ENCODE measurements at regions not wholly inside any gene's neighbourhood (a gene's known extent, or its start where the extent isn't known, plus 50 kb on each side); places are given as distances from the start of the nearest gene placed in this dataset.

GRCh38 chr11:122030286-122030685 lies 85.7 kb downstream of the BLID start:
- no peaks in the 10 kb centered on the region for H3K9me2 ChIP-seq
- H3K27me3 ChIP-seq (ENCODE audit: insufficient read depth): no peaks in the 10 kb centered on the region
- TF ChIP-seq PBX3 (IDR thresholded peaks at IDR 0.05) (no peak), TAF1 (IDR thresholded peaks at IDR 0.05; ENCODE audit: borderline replicate concordance, low read depth, low read length) (no peak), RCOR1 (IDR thresholded peaks at IDR 0.05; ENCODE audit: low read length) (no peak), TCF12 (IDR thresholded peaks at IDR 0.05) (no peak), EZH2phosphoT487 (IDR thresholded peaks at IDR 0.05; ENCODE audit: borderline replicate concordance, low read depth) (no peak), REST (IDR thresholded peaks at IDR 0.05; ENCODE audit: low read depth, low read length) (no peak), RAD21 (IDR thresholded peaks at IDR 0.05; ENCODE audit: low read length) (no peak), TEAD4 (IDR thresholded peaks at IDR 0.05; ENCODE audit: borderline replicate concordance, insufficient read depth) (no peak)
- H2AFZ ChIP-seq (ENCODE audit: low read depth): no peak overlapping the region
- H4K20me1 ChIP-seq (ENCODE audit: insufficient read depth): no peaks in the 10 kb centered on the region
- no peak overlapping the region for H3K9ac ChIP-seq
- H3K36me3 ChIP-seq (replicated peaks in 1 of 2; ENCODE audit: control insufficient read depth in 1 of 2, insufficient read depth in 2 of 2, low read length in 1 of 2): peaks cover 0 to 7% of the 10 kb centered on the region in 2 experiments
- H3F3A ChIP-seq (replicated peaks; ENCODE audit: insufficient read depth): no peaks in the 10 kb centered on the region
- no peaks in the 10 kb centered on the region for H3K9me3 ChIP-seq
- ChIA-PET CTCF (no interaction called here), POLR2A (no interaction called here)
- 88% methylated on average over 3 of the region's 3 CpGs for WGBS (ENCODE audit: low lambda C conversion rate)
- peaks cover 1 to 5% of the 10 kb centered on the region in 2 experiments; a peak in 3 of 4 replicates for H3K4me1 ChIP-seq (ENCODE audit: control insufficient read depth in 1 of 2, insufficient read depth in 2 of 2, low read depth in 1 of 2, low read length in 1 of 2)
- no peaks in the 10 kb centered on the region for H3K79me2 ChIP-seq (ENCODE audit: insufficient read depth)
- H3K4me2 ChIP-seq: no peak overlapping the region
- no peak for DNase-seq
- no peak overlapping the region for H3K27ac ChIP-seq (ENCODE audit: low read depth in 2 of 2, low read length in 1 of 2)
- H3K4me3 ChIP-seq (ENCODE audit: low read depth in 2 of 2, low read length in 1 of 2): no peak overlapping the region

GRCh38 chr11:122028545-122028944 lies 87.5 kb downstream of the BLID start:
- Histone ChIP-seq H2AFZ (ENCODE audit: low read depth) (no peak overlapping the region), H3K9me3 (no peaks in the 10 kb centered on the region), H3K36me3 (replicated peaks in 1 of 2; ENCODE audit: control insufficient read depth in 1 of 2, insufficient read depth in 2 of 2, low read length in 1 of 2) (peaks cover 0 to 7% of the 10 kb centered on the region in 2 experiments), H3K9me2 (no peaks in the 10 kb centered on the region), H3K4me2 (no peak overlapping the region), H3K9ac (no peak overlapping the region), H3K4me3 (ENCODE audit: low read depth in 2 of 2, low read length in 1 of 2) (no peak overlapping the region), H3F3A (replicated peaks; ENCODE audit: insufficient read depth) (no peaks in the 10 kb centered on the region), H4K20me1 (ENCODE audit: insufficient read depth) (no peaks in the 10 kb centered on the region), H3K4me1 (ENCODE audit: control insufficient read depth in 1 of 2, insufficient read depth in 2 of 2, low read depth in 1 of 2, low read length in 1 of 2) (no peaks in the 10 kb centered on the region; a peak in 2 of 4 replicates), H3K27me3 (ENCODE audit: insufficient read depth) (no peaks in the 10 kb centered on the region), H3K79me2 (ENCODE audit: insufficient read depth) (no peaks in the 10 kb centered on the region), H3K27ac (ENCODE audit: low read depth in 2 of 2, low read length in 1 of 2) (no peak overlapping the region)
- WGBS (ENCODE audit: low lambda C conversion rate): 84% methylated on average over 4 of the region's 4 CpGs
- no peak for DNase-seq
- POLR2A ChIA-PET: no interaction called here
- CTCF ChIA-PET: interaction anchor here (0.6 kb wide), 1 partner anchor 153 kb away, joined by 3 read pairs; no protein-coding TSS in a partner anchor
- TF ChIP-seq RFX5 (IDR thresholded peaks at IDR 0.05; ENCODE audit: low read length) (no peak), PBX3 (IDR thresholded peaks at IDR 0.05) (no peak), NFIC (IDR thresholded peaks at IDR 0.05; ENCODE audit: borderline replicate concordance) (no peak), SIN3A (IDR thresholded peaks at IDR 0.05; ENCODE audit: borderline replicate concordance, low read depth, low read length) (no peak), POLR2AphosphoS5 (IDR thresholded peaks at IDR 0.05; ENCODE audit: low read depth, low read length) (no peak), TAF1 (IDR thresholded peaks at IDR 0.05; ENCODE audit: borderline replicate concordance, low read depth, low read length) (no peak), IRF3 (IDR thresholded peaks at IDR 0.05; ENCODE audit: low read depth, low read length) (no peak), CHD2 (IDR thresholded peaks at IDR 0.05; ENCODE audit: low read length, partially characterized antibody) (no peak), SMC3 (IDR thresholded peaks at IDR 0.05; ENCODE audit: low read depth, low read length) (no peak), MEF2A (IDR thresholded peaks at IDR 0.05; ENCODE audit: borderline replicate concordance, low read depth) (no peak), USF2 (IDR thresholded peaks at IDR 0.05; ENCODE audit: borderline replicate concordance, low read depth, low read length) (no peak), RXRA (IDR thresholded peaks at IDR 0.05; ENCODE audit: borderline replicate concordance, low read depth) (no peak), EZH2phosphoT487 (IDR thresholded peaks at IDR 0.05; ENCODE audit: borderline replicate concordance, low read depth) (no peak), YY1 (IDR thresholded peaks at IDR 0.05; ENCODE audit: low read depth) (no peak)
